Choroid plexus epithelial cell (primary cell): ENCODE measurements at regions not wholly inside any gene's neighbourhood (a gene's known extent, or its start where the extent isn't known, plus 50 kb on each side); places are given as distances from the start of the nearest gene placed in this dataset.

Source experiments
- DNase-seq: peaks from one replicate; pipeline ENCODE4 v3.0.0-alpha.2; 2010; ENCODE audit warnings: low read depth
- H3K4me3 ChIP-seq: 2 replicates; pipeline ENCODE4 v1.5.1; 2011; ENCODE audit warnings: low read depth, mild to moderate bottlenecking, control low read depth, low read length, moderate library complexity
- TF ChIP-seq, protein P1 (sequence below): conservative IDR thresholded peaks from 2 replicates; pipeline ENCODE4 v1.5.1; 2011; ENCODE audit warnings: low read depth, mild to moderate bottlenecking, control low read depth, inconsistent platforms, low read length, moderate library complexity

DNA sequence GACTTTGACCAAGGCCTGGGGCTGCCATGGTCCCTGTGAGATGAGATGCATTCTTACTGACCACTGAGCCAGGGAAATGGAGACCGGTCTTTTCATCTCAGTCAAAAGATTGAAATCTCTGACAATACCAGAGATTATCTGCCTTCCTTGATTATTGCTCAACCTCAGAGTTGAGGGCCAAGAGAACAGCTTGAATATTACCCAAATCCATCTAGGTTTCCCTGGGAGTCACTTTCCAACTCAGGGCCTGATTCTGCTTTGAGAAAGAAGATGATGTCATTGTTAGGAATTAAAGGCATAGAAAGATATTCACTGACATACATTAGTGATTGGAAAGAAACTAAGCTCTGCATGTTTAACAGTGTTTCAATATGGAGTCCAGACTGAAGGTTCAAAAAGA, 515.9 kb upstream of the TBX3 start:
- H3K4me3 ChIP-seq, result no peak overlapping the region
- TF ChIP-seq, protein P1, sequence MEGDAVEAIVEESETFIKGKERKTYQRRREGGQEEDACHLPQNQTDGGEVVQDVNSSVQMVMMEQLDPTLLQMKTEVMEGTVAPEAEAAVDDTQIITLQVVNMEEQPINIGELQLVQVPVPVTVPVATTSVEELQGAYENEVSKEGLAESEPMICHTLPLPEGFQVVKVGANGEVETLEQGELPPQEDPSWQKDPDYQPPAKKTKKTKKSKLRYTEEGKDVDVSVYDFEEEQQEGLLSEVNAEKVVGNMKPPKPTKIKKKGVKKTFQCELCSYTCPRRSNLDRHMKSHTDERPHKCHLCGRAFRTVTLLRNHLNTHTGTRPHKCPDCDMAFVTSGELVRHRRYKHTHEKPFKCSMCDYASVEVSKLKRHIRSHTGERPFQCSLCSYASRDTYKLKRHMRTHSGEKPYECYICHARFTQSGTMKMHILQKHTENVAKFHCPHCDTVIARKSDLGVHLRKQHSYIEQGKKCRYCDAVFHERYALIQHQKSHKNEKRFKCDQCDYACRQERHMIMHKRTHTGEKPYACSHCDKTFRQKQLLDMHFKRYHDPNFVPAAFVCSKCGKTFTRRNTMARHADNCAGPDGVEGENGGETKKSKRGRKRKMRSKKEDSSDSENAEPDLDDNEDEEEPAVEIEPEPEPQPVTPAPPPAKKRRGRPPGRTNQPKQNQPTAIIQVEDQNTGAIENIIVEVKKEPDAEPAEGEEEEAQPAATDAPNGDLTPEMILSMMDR, result no peak
- peak; percentile 70 for DNase-seq

DNA sequence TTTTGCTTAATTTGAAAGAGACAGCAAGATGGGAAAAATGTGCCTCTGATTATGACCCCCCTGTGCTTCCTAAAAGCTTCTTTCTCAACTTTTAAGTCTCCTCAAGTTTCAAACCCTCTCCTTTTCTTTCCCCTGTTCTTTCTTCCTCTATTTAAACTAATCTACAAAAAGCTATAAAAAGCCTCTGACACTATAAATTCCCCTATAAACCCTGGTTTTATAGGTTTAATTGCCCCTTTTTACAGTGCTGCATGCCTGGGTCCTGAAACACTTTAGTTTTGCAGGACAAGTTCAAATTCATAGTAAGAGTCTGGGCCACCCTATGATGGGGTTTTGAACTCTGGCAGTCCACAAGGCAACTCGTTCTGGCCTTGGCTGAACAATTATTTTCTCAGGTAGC, 510.9 kb upstream of the TBX3 start:
- TF ChIP-seq, protein P1, result no peak
- no peak overlapping the region for H3K4me3 ChIP-seq
- DNase-seq, result no peak

DNA sequence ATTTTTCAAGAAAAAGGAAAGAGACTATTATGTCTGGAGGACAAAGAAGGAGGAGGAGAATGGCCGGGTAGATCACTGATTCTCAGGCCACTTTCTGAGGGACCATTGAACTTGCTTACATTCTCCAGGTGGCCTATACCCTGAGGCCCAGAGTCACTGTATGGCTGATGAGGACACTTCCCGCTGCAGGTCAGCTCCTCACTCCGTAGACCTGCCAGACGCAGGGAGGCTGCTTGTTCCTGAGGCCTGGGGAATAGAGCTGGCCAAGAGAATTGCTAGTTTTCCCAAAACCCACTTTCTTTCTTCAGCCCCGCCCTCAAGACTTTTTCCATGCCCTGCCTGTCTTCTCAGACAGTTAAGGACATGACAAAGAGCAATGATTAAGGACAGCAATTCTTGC, 510.5 kb upstream of the TBX3 start:
- TF ChIP-seq, protein P1, result no peak
- no peak overlapping the region for H3K4me3 ChIP-seq
- DNase-seq, result no peak

DNA sequence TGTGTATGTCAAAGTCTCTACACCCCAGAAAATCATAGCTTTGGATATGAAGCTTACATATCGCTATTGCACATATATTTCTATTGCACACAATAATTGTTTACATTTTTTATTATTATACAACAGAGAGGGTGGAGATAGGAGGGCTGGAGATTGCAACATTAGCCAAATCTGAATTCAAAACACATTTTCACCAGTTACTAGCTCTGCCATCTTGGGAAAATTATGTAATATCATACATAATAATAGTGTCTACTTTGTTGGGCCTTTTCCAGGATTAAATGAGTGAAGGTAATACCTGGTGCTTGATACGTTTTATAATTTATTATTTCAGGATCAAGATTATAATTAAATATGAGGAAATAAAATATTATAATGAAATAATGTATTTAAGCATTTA, 507.4 kb upstream of the TBX3 start:
- DNase-seq, result no peak
- TF ChIP-seq, protein P1, result no peak
- no peak overlapping the region for H3K4me3 ChIP-seq

DNA sequence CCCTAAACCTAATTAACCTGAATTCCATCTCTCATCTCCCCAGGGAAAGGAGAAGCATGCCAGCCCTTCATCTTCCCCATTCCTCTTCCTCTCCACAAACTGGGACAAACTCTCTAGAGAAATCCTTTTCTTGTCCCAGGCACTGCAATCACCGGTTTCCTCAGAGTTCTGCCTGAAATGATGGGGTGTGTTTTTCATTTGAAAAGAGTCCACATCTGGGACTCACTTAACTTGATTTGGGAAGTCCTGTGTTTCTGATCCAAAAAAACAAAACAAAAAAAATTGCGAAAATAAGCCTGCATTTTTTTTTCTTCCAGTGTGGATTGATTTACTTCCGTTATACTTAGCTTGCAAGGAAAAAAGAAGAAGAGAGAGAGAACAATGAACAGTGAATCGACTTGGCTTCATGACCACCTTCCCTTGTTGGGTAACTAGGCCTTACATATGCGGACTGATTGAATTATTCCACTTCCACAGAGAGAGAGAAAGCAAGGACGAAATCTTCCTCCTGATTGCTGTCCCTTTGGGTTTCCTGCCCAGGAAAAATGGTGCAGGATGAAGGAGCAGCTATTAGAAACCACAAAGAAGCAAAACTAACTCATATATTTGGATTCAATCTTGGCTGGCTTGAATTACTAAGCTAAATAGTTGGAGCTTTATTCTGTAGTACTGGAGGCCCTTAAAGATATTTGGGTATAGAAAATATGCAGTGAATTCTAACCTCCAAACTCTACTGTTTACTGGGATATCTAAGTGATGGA, 506.2 kb upstream of the TBX3 start:
- TF ChIP-seq, protein P1, result no peak
- H3K4me3 ChIP-seq, result no peak overlapping the region
- no peak for DNase-seq

GRCh38 chr12:115185506-115185905, 501.5 kb upstream of the TBX3 start:
- TF ChIP-seq, protein P1, result no peak
- no peak overlapping the region for H3K4me3 ChIP-seq
- DNase-seq, result no peak

GRCh38 chr12:115183752-115184151, 499.8 kb upstream of the TBX3 start:
- DNase-seq, result no peak
- TF ChIP-seq, protein P1, result no peak
- no peak overlapping the region for H3K4me3 ChIP-seq
